ENCODE measurements at regions not wholly inside any gene's neighbourhood (a gene's known extent, or its start where the extent isn't known, plus 50 kb on each side); places are given as distances from the start of the nearest gene placed in this dataset.

DNA sequence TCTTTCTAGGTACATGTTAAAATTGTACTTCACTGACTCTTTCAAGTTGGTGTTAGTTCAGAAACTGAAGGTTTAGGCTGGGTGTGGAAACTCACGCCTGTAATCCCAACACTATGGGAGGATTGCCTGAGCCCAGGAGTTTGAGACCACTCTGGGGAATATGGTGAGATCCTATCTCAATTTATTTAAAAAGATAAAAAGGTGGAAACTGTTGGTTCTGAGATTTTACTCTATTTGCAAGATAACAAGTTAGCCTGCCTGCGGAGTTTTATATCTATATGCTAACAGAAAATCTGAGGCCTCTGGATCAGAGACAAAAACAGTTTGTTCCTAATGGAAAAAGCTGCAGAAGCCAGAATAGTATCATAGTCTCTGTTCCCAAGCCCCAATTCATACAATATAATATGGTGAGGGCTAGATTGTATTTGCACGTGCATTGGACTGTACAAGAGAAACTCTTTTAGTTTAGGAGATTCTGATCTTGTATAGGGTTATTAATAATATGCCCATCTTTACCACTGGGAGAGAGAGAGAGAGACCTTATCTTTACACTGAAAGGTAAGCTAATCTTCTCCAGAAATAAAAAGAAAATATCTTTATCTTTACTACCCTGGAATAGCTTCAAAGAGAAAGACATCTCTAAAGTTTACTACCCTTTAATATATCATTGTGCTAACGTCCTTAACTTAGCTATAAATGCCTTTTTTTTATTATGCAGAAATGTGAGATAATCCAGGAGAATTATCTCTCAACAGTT, 1267.6 kb downstream of the OTOL1 start:
- CTCF ChIA-PET = no interaction called here
- no peak overlapping the region for H3K4me2 ChIP-seq (ENCODE audit: low read length)
- no peak for ATAC-seq

DNA sequence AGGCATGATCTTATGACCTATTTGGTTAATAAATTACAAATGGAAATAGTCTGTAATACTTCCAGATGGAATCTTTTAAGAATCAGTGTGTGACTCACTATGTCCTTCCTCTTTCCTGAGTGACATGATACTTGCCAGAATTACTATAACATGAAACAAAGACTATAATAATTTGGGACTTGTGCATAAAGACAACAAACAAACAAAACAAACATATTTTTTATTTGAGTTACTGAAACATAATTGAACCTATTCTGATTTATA, 1268.1 kb downstream of the OTOL1 start:
- ChIA-PET CTCF (no interaction called here), POLR2A (ENCODE audit: unreplicated experiment) (no interaction called here)
- intact Hi-C loops (cut with micrococcal nuclease) = no loop called here
- Histone ChIP-seq H3F3A (ENCODE audit: low read length, unreplicated experiment) (no peaks in the 10 kb centered on the region), H3K4me3 (ENCODE audit: low read length) (no peak overlapping the region), H3K79me2 (ENCODE audit: low read length) (no peaks in the 10 kb centered on the region), H3K36me3 (ENCODE audit: low read depth, low read length) (no peaks in the 10 kb centered on the region), H3K9ac (ENCODE audit: low read length) (no peak overlapping the region), H3K9me3 (ENCODE audit: low read length) (no peaks in the 10 kb centered on the region), H3K4me2 (ENCODE audit: low read length) (no peak overlapping the region), H2AFZ (ENCODE audit: low read length) (no peak overlapping the region), H3K27ac (ENCODE audit: low read length) (no peak overlapping the region), H3K27me3 (ENCODE audit: low read length) (no peaks in the 10 kb centered on the region), H4K20me1 (ENCODE audit: low read length) (no peaks in the 10 kb centered on the region), H3K4me1 (ENCODE audit: insufficient read depth, low read length) (no peaks in the 10 kb centered on the region), H3K9me2 (replicated peaks; ENCODE audit: low read length) (no peaks in the 10 kb centered on the region)
- peak; percentile 12 for DNase-seq
- no peak for TF ChIP-seq EZH2 (IDR thresholded peaks at IDR 0.05; ENCODE audit: low read length, unreplicated experiment)
- TF ChIP-seq, protein P1, sequence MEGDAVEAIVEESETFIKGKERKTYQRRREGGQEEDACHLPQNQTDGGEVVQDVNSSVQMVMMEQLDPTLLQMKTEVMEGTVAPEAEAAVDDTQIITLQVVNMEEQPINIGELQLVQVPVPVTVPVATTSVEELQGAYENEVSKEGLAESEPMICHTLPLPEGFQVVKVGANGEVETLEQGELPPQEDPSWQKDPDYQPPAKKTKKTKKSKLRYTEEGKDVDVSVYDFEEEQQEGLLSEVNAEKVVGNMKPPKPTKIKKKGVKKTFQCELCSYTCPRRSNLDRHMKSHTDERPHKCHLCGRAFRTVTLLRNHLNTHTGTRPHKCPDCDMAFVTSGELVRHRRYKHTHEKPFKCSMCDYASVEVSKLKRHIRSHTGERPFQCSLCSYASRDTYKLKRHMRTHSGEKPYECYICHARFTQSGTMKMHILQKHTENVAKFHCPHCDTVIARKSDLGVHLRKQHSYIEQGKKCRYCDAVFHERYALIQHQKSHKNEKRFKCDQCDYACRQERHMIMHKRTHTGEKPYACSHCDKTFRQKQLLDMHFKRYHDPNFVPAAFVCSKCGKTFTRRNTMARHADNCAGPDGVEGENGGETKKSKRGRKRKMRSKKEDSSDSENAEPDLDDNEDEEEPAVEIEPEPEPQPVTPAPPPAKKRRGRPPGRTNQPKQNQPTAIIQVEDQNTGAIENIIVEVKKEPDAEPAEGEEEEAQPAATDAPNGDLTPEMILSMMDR (conservative IDR thresholded peaks at IDR 0.05; ENCODE audit: low read depth, low read length) = no peak
- no peak for TF ChIP-seq EZH2phosphoT487 (IDR thresholded peaks at IDR 0.05; ENCODE audit: borderline replicate concordance, low read length)
- peak; percentile 51; the same call in 1 of the 2 replicates for ATAC-seq
- BruUV-seq (replicated peaks) = no TSS peak

More for the DNA sequence above, 1267.6 kb downstream of the OTOL1 start:
- Histone ChIP-seq H3K27me3 (ENCODE audit: low read length) (no peaks in the 10 kb centered on the region), H3K9me3 (ENCODE audit: low read length) (no peaks in the 10 kb centered on the region), H2AFZ (ENCODE audit: low read length) (no peak overlapping the region), H3K9ac (ENCODE audit: low read length) (no peak overlapping the region), H3K9me2 (replicated peaks; ENCODE audit: low read length) (no peaks in the 10 kb centered on the region), H3K4me3 (ENCODE audit: low read length) (no peak overlapping the region), H3K36me3 (ENCODE audit: low read depth, low read length) (no peaks in the 10 kb centered on the region), H3K4me1 (ENCODE audit: insufficient read depth, low read length) (no peaks in the 10 kb centered on the region), H3F3A (ENCODE audit: low read length, unreplicated experiment) (no peaks in the 10 kb centered on the region), H4K20me1 (ENCODE audit: low read length) (no peaks in the 10 kb centered on the region), H3K79me2 (ENCODE audit: low read length) (no peaks in the 10 kb centered on the region), H3K27ac (ENCODE audit: low read length) (no peak overlapping the region)
- no peak for DNase-seq
- POLR2A ChIA-PET (ENCODE audit: unreplicated experiment) = no interaction called here
- intact Hi-C loops (cut with micrococcal nuclease) = no loop called here
- BruUV-seq (replicated peaks) = no TSS peak
- TF ChIP-seq EZH2phosphoT487 (IDR thresholded peaks at IDR 0.05; ENCODE audit: borderline replicate concordance, low read length) = no peak
- TF ChIP-seq, protein P1 (conservative IDR thresholded peaks at IDR 0.05; ENCODE audit: low read depth, low read length) = no peak
- no peak for TF ChIP-seq EZH2 (IDR thresholded peaks at IDR 0.05; ENCODE audit: low read length, unreplicated experiment)

DNA sequence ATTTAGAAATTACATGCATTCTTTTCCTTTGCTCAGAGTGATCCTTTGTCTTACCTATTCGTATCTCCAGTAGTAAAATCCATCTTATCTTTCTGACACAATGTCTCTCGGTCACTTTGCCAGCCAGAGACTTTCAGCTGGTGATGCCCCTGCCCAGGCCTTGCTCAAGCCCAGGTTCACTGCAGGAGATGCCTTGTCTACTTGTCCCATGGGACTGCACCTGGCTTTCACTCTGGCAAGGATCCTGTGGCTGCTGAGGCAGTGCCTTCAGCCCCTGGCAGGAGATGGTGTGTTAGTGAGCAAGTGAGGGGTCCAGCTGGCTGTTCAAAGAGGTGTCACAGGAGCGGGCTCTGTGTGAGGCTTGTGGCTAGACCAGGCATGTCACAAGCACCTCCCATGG, 1268.9 kb downstream of the OTOL1 start:
- Histone ChIP-seq H3K4me2 (ENCODE audit: low read length) (no peak overlapping the region), H4K20me1 (ENCODE audit: low read length) (no peaks in the 10 kb centered on the region), H3K36me3 (ENCODE audit: low read depth, low read length) (no peaks in the 10 kb centered on the region), H2AFZ (ENCODE audit: low read length) (no peak overlapping the region), H3K27ac (ENCODE audit: low read length) (no peak overlapping the region), H3K4me1 (ENCODE audit: insufficient read depth, low read length) (no peaks in the 10 kb centered on the region), H3K9me2 (replicated peaks; ENCODE audit: low read length) (no peaks in the 10 kb centered on the region), H3K27me3 (ENCODE audit: low read length) (no peaks in the 10 kb centered on the region), H3K9ac (ENCODE audit: low read length) (no peak overlapping the region), H3K9me3 (ENCODE audit: low read length) (no peaks in the 10 kb centered on the region), H3K4me3 (ENCODE audit: low read length) (no peak overlapping the region), H3F3A (ENCODE audit: low read length, unreplicated experiment) (no peaks in the 10 kb centered on the region), H3K79me2 (ENCODE audit: low read length) (no peaks in the 10 kb centered on the region)
- no TSS peak for BruUV-seq (replicated peaks)
- DNase-seq (no peak), ATAC-seq (no peak)
- CTCF ChIA-PET = no interaction called here
- intact Hi-C loops (cut with micrococcal nuclease) = no loop called here
- TF ChIP-seq, protein P1 (conservative IDR thresholded peaks at IDR 0.05; ENCODE audit: low read depth, low read length) = no peak
- no peak for TF ChIP-seq EZH2 (IDR thresholded peaks at IDR 0.05; ENCODE audit: low read length, unreplicated experiment)
- POLR2A ChIA-PET (ENCODE audit: unreplicated experiment) = no interaction called here
